CD4-positive, alpha-beta T cell treated with Interleukin-21 for 1 hour (primary cell): ENCODE measurements at regions not wholly inside any gene's neighbourhood (a gene's known extent, or its start where the extent isn't known, plus 50 kb on each side); places are given as distances from the start of the nearest gene placed in this dataset.

Source experiments
- DNase-seq: peaks from one replicate; pipeline ENCODE4 v3.0.0-alpha.2; 2020

DNA sequence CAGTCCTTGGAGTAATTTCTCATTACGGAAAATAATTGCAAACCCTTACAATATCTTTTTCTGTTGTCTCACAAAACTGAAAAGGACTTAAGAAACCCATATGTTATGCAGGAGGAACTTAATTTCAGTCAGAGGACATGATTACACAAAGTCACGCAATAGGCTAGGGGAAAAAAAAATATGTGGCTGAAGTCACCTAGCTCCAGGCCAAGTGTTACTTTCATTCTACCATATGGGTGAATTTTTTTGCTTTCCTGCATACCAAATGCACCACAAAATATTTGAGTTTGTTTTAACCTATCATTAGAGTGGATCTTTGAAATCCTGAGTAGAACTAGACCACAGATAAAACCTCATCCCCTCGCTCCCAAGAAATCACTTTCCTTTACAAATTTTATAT lies 523.5 kb downstream of the CAAP1 start:
- DNase-seq = no peak

DNA sequence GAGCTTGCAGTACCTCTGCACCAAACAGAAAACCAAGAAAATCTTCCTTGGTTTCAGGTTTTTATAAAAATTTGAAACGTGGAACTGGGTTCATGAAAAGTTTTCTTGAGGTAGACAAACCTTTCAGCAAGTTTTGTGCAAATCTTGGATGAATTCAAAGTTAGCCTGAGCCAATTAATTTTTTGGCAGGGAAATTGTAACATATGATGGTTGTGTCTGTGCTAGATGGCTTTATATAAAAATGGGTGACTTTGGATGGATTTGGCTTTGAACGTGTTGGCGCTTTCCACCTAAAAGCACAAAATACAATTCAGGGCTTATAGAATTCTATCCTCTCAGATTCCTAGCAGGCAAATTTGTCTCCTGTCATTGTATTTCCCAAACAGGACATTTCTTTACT lies 524.4 kb downstream of the CAAP1 start:
- DNase-seq = no peak

DNA sequence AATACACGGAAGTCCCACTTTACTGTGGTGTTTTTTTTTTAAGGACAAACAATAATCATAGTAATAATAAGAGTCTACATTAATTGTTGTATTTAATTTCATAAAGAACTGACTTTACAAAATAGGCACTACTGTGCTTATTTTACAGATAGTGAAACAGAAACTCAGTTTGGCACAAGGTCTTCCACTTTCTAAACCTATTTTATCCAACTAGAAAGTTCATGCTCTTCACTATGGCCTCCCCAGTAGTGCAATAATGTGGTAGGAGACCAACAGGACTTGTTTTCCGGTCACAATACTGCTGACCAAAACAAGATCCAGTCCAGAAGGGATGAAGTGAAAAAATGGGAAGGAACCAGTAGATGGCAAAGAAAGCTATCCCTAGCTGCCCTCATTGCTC lies 531.6 kb downstream of the CAAP1 start:
- no peak for DNase-seq

DNA sequence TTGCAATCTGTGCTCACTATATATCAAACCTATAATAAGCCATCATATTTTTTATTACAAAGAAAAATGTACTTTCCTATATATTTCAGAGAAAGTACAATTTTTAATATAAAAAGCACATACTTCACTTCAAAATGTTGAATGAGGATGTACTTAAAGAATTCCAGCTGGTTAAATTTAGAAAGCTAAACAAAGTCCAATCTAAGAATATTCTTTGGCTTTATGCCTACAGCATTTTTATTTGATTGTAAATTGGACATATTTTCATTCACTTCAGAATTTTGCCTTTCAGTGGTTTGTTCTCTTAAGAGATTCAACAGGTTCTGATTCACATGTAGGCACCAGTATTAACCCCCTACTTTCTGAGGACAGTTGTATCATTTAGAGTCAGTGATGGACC lies 533.8 kb downstream of the CAAP1 start:
- no peak for DNase-seq

DNA sequence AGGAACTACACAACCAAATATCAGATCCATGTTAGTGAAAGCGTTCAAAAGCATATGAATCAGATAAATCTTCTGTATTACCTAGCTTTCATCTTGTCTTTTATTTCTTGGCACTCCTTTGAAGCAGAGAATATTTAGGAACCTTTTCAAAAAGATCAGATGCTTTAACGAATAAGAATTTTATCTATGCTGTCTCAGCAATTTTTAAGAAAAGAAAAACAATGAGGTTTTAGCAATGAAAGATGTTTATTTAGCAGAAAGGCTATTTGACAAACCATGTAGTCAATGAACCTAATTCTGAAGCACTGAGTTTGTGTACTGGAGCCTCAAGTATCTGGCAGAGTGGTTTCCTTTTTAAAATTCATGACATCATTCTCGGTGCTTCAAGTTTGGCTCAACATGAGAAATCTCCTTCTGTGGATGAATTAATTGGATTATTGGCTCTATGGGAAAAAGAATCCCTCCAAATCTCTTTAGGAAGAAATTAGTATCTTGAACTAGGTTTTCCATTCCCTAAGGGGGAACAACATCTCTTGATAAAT lies 534.7 kb downstream of the CAAP1 start:
- no peak for DNase-seq

- no peak for DNase-seq
Observed at GRCh38 chr9:26356491-26356890, 536.1 kb downstream of the CAAP1 start.

DNA sequence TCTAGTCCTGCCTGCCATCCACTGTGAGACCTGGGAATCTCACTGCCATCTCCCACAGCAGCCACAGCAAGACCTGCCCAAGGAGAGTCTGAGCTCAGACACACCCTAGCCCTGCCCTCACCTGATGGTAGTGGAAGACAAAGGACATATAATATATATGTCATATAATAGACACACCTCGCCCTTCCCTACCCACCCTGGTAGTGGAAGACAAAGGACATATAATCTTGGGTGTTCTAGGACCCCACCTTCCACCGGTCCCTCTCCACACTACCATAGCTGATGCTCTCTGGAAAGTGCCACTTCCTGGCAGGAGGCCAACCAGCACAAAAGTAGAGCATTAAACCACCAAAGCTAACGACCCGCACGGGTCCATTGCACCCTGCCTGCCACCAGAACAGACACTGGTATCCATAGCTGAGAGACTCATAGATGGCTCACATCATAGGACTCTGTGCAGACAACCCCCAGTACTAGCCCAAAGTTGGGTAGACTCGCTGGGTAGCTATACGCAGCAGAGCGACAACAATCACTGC lies 545.6 kb downstream of the CAAP1 start:
- DNase-seq = no peak

DNA sequence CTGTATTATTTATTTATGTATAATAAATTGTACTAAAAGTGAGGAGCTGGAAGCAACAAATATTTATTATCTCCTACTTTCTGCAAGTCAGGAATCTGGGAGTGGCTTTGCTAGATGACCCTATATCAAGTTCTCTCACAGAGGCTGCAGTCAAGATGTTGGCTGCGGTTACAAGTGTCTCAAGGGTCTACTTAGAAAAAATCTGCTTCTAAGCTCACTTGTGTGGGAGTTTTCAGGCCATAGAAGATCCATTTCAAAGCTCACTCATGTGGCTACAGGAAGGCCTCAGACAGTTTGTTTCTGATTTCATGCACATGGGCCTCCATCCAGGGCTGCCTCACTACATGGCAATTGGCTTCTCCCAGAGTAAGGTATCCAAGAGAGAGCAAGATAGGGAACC lies 551.1 kb downstream of the CAAP1 start:
- DNase-seq = no peak

GRCh38 chr9:26339796-26340195 lies 552.8 kb downstream of the CAAP1 start:
- no peak for DNase-seq

- no peak for DNase-seq
Observed at GRCh38 chr9:26335116-26335515, 557.5 kb downstream of the CAAP1 start.

- no peak for DNase-seq
Observed at GRCh38 chr9:26334706-26335105, 557.9 kb downstream of the CAAP1 start.

GRCh38 chr9:26331223-26331622 lies 561.4 kb downstream of the CAAP1 start:
- no peak for DNase-seq

- no peak for DNase-seq
Observed at GRCh38 chr9:26329974-26330373, 562.6 kb downstream of the CAAP1 start.

GRCh38 chr9:26326563-26326962 lies 566.0 kb downstream of the CAAP1 start:
- DNase-seq = no peak

DNA sequence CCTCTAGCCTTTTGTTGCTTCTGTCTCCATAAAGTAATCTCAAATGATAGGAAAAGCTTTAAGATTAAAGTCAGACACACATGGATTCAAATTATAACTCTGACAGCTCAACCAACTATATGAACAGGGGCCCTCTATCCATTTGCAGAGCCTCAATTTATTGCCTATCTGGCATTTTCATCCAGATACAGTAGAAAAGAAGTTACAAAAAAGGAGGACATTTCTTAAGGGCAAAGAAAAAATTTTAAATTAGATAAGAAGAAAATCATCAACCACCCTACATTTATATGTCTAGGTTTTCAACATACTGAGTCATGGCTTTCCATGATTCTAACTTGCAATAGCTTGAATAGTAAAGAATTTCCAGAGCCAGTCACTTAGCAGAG lies 567.2 kb downstream of the CAAP1 start:
- no peak for DNase-seq

DNA sequence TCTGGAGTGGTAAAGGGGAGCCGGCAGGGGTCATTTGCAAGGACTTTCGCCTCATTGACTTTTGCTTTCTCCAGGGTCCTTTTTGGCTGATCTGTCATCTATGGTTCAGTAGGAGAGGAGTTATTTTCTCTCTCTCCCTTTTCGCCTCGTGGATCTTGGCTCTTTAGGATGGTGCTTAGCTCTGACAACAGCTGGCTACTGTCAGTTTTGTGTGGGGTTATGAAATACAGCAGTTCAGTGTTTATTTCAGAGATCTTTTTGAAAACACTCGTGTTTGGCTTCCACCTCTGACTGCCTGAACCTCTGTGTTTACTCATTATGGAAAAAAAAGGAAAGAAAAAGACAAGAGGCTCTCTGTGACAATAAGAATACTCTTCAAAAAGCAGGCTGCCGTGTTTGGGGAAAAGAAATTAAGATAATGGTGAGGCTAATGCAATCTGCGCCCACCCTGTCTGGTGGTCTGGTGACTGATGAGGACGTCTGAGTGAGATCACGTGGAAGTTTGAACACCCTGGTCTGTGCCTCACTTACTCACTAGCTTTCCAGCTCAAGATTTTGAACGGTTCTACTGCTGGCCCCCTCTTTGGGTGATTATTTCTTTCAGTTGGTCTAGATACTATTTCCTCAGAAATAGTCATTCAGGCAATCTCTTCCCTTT lies 567.7 kb downstream of the CAAP1 start:
- DNase-seq = no peak

GRCh38 chr9:26321935-26322334 lies 570.7 kb downstream of the CAAP1 start:
- DNase-seq = no peak

DNA sequence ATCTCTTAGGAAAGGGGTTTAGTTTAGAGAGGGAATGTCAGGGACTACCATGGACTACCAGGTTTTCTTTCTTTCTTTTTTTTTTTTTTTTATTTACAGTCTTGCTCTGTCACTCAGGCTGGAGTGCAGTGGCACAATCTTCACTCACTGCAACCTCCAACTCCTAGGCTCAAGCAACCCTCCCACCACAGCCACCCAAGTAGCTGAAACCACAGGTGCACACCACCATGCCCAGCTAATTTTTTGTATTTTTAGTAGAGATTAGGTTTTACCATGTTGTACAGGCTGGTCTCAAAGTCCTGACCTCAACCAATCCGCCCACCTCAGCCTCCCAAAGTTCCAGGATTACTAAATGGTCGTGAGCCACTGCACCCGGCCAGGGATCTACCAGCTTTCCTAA lies 572.7 kb downstream of the CAAP1 start:
- no peak for DNase-seq

- no peak for DNase-seq
Observed at GRCh38 chr9:26313108-26313507, 579.5 kb downstream of the CAAP1 start.

- no peak for DNase-seq
Observed at GRCh38 chr9:26311463-26311995, 581.1 kb downstream of the CAAP1 start.

GRCh38 chr9:26310294-26310693 lies 582.3 kb downstream of the CAAP1 start:
- DNase-seq = no peak

GRCh38 chr9:26308328-26308727 lies 584.3 kb downstream of the CAAP1 start:
- DNase-seq = no peak

GRCh38 chr9:26301659-26302058 lies 590.9 kb downstream of the CAAP1 start:
- DNase-seq = no peak

DNA sequence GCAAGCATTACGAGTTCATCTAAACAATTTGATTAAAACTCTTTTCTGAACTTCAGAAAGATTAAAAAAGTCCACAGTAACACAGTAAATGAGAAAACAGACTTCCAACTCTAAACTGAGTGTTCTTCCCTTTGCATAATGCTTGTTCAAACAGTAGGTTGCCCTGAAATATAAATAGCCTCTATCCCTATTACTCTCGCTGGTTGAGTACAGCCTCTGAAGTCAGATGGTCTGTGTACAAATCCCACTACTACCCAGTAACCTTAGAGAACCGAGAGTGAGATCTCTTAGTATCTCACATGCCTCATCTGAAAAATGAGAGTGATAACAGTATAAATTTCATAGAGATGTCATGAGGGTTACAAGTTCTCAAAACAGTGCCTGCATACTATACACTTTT lies 591.6 kb downstream of the CAAP1 start:
- DNase-seq = no peak
